ENCODE measurements at regions not wholly inside any gene's neighbourhood (a gene's known extent, or its start where the extent isn't known, plus 50 kb on each side); places are given as distances from the start of the nearest gene placed in this dataset.

- Histone ChIP-seq H3K4me3 (ENCODE audit: low read depth, low read length) (no peak overlapping the region), H3K27ac (ENCODE audit: extremely low read depth, low read depth, low read length) (no peak overlapping the region), H3K4me1 (ENCODE audit: control insufficient read depth, insufficient read depth, low read length) (no peaks in the 10 kb centered on the region), H3K36me3 (ENCODE audit: control insufficient read depth in 2 of 2, insufficient read depth in 1 of 2, low read length in 2 of 2) (no peaks in the 10 kb centered on the region), H3K9me3 (ENCODE audit: control insufficient read depth, insufficient read depth, low read depth, low read length) (no peaks in the 10 kb centered on the region)
- POLR2A ChIA-PET = no interaction called here
- no peak for TF ChIP-seq ZNF280D (tag by site-specific recombination; IDR thresholded peaks at IDR 0.05)
- CTCF ChIA-PET = no interaction called here
Measured at GRCh38 chr2:192555740-192556139, 361.0 kb upstream of the TMEFF2 start.

GRCh38 chr2:192551760-192552159 is 357.0 kb upstream of the TMEFF2 start:
- Histone ChIP-seq H3K36me3 (ENCODE audit: control insufficient read depth in 2 of 2, insufficient read depth in 1 of 2, low read length in 2 of 2) (no peaks in the 10 kb centered on the region), H3K4me3 (ENCODE audit: low read depth, low read length) (no peak overlapping the region), H3K27ac (ENCODE audit: extremely low read depth, low read depth, low read length) (no peak overlapping the region), H3K4me1 (ENCODE audit: control insufficient read depth, insufficient read depth, low read length) (no peaks in the 10 kb centered on the region), H3K9me3 (ENCODE audit: control insufficient read depth, insufficient read depth, low read depth, low read length) (no peaks in the 10 kb centered on the region)
- TF ChIP-seq ZNF23 (tag by site-specific recombination; IDR thresholded peaks at IDR 0.05; ENCODE audit: borderline replicate concordance) (no peak), IKZF3 (tag by site-specific recombination; IDR thresholded peaks at IDR 0.05) (no peak)
- CTCF ChIA-PET = no interaction called here
- POLR2A ChIA-PET = no interaction called here

GRCh38 chr2:192546565-192546964 is 351.8 kb upstream of the TMEFF2 start:
- no peak overlapping the region for H3K27ac ChIP-seq (ENCODE audit: extremely low read depth, low read depth, low read length)
- no peaks in the 10 kb centered on the region for H3K9me3 ChIP-seq (ENCODE audit: control insufficient read depth, insufficient read depth, low read depth, low read length)
- H3K36me3 ChIP-seq (ENCODE audit: control insufficient read depth in 2 of 2, insufficient read depth in 1 of 2, low read length in 2 of 2) = no peaks in the 10 kb centered on the region
- no peaks in the 10 kb centered on the region for H3K4me1 ChIP-seq (ENCODE audit: control insufficient read depth, insufficient read depth, low read length)
- ChIA-PET CTCF (interaction anchor here (0.6 kb wide), 1 partner anchor 26 kb away, joined by 3 read pairs; no protein-coding TSS in a partner anchor), POLR2A (no interaction called here)
- no peak overlapping the region for H3K4me3 ChIP-seq (ENCODE audit: low read depth, low read length)
- TF ChIP-seq ZBTB17 (tag by site-specific recombination; IDR thresholded peaks at IDR 0.05) (no peak), ZNF660 (tag by site-specific recombination; IDR thresholded peaks at IDR 0.05) (no peak), ATF2 (tag by site-specific recombination; IDR thresholded peaks at IDR 0.05; ENCODE audit: low read depth) (peak; percentile 86), ZNF280C (tag by site-specific recombination; IDR thresholded peaks at IDR 0.05) (no peak)

DNA sequence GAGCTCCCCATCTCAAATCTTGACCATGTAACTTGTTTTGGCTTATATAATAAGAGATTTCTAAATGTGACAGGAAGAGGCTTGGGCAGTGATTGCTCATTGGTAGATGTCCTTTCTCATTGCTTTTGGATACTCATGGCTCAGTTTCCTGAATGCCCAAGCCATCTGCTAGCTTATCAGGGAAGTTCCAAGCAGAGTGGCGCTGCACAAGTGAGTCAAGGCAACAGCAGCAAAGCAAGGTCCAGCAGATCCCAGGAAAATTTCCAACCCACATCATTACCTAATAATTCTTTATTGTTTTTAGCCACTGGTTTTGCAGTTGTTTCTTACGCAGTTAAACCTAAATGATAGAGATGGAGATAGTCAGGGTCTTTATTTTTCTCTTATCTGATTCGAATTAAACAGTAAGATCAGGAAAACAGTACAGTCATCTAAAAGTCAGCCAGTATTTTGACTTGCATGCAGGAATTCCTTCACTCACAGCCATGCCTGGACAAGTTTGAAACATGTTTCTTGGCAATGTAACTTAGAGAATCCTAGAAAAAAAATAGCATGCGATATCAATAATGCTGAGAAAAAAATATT is 349.7 kb upstream of the TMEFF2 start:
- CTCF ChIA-PET = interaction anchor here (0.5 kb wide), 1 partner anchor 26 kb away, joined by 4 read pairs; no protein-coding TSS in a partner anchor
- no peaks in the 10 kb centered on the region for H3K9me3 ChIP-seq (ENCODE audit: control insufficient read depth, insufficient read depth, low read depth, low read length)
- H3K27ac ChIP-seq (ENCODE audit: extremely low read depth, low read depth, low read length) = no peak overlapping the region
- H3K4me1 ChIP-seq (ENCODE audit: control insufficient read depth, insufficient read depth, low read length) = no peaks in the 10 kb centered on the region
- no peaks in the 10 kb centered on the region for H3K36me3 ChIP-seq (ENCODE audit: control insufficient read depth in 2 of 2, insufficient read depth in 1 of 2, low read length in 2 of 2)
- no peak overlapping the region for H3K4me3 ChIP-seq (ENCODE audit: low read depth, low read length)
- TF ChIP-seq ZNF324 (tag by site-specific recombination; IDR thresholded peaks at IDR 0.05) (no peak), ZNF341 (tag by site-specific recombination; IDR thresholded peaks at IDR 0.05; ENCODE audit: low read depth) (no peak), PRDM1 (tag by site-specific recombination; IDR thresholded peaks at IDR 0.05) (no peak)
- POLR2A ChIA-PET = interaction anchor here (0.6 kb wide), 1 partner anchor 89 kb away, joined by 4 read pairs; no protein-coding TSS in a partner anchor
